Daoy (cell line): ENCODE measurements at regions not wholly inside any gene's neighbourhood (a gene's known extent, or its start where the extent isn't known, plus 50 kb on each side); places are given as distances from the start of the nearest gene placed in this dataset.
"Not testable (repeated sequence)": the region's sequence is repeated elsewhere in the genome, so short reads cannot be mapped to it uniquely, and the experiment has no call there.

Experiments
- DNase-seq: peaks from one replicate; pipeline ENCODE4 v3.0.0-alpha.2; 2015; ENCODE audit warnings: low read depth

- DNase-seq, result peak; percentile 40
Measured at GRCh38 chr5:152456815-152457443, 51.9 kb upstream of the NMUR2 start.

- no peak for DNase-seq
Measured at GRCh38 chr5:152462021-152462721, 57.1 kb upstream of the NMUR2 start.

- no peak for DNase-seq
Measured at GRCh38 chr5:152464048-152464447, 59.0 kb upstream of the NMUR2 start.

- DNase-seq, result no peak
Measured at GRCh38 chr5:152465140-152465539, 60.1 kb upstream of the NMUR2 start.

GRCh38 chr5:152466085-152466745, 61.1 kb upstream of the NMUR2 start:
- DNase-seq, result no peak

- DNase-seq, result no peak
Measured at GRCh38 chr5:152470167-152470566, 65.1 kb upstream of the NMUR2 start.

- no peak for DNase-seq
Measured at GRCh38 chr5:152472083-152472482, 67.0 kb upstream of the NMUR2 start.

GRCh38 chr5:152474961-152475360, 69.9 kb upstream of the NMUR2 start:
- no peak for DNase-seq

GRCh38 chr5:152477536-152477935, 72.5 kb upstream of the NMUR2 start:
- DNase-seq, result no peak

GRCh38 chr5:152479866-152480265, 74.8 kb upstream of the NMUR2 start:
- not testable (repeated sequence) for DNase-seq

GRCh38 chr5:152480677-152481076, 75.6 kb upstream of the NMUR2 start:
- not testable (repeated sequence) for DNase-seq

- DNase-seq, result no peak
Measured at GRCh38 chr5:152487130-152487529, 82.1 kb upstream of the NMUR2 start.

- no peak for DNase-seq
Measured at GRCh38 chr5:152488869-152489268, 83.8 kb upstream of the NMUR2 start.

GRCh38 chr5:152499814-152500535, 94.9 kb upstream of the NMUR2 start:
- DNase-seq, result peak; percentile 20

- no peak for DNase-seq
Measured at GRCh38 chr5:152501294-152501693, 96.2 kb upstream of the NMUR2 start.

GRCh38 chr5:152503206-152503605, 98.1 kb upstream of the NMUR2 start:
- DNase-seq, result peak; percentile 51

- peak; percentile 73 for DNase-seq
Measured at GRCh38 chr5:152505442-152506042, 100.5 kb upstream of the NMUR2 start.

GRCh38 chr5:152511120-152511519, 106.0 kb upstream of the NMUR2 start:
- DNase-seq, result no peak

- no peak for DNase-seq
Measured at GRCh38 chr5:152511531-152512132, 106.6 kb upstream of the NMUR2 start.

- DNase-seq, result peak; percentile 20
Measured at GRCh38 chr5:152514827-152515397, 109.8 kb upstream of the NMUR2 start.

- DNase-seq, result no peak
Measured at GRCh38 chr5:152523964-152524363, 118.9 kb upstream of the NMUR2 start.
